LoVo (cell line): ENCODE measurements at regions not wholly inside any gene's neighbourhood (a gene's known extent, or its start where the extent isn't known, plus 50 kb on each side); places are given as distances from the start of the nearest gene placed in this dataset.

Source experiments
- DNase-seq: peaks from one replicate; pipeline ENCODE4 v3.0.0-alpha.2; 2016; ENCODE audit warnings: low spot score

- no peak for DNase-seq
Observed at GRCh38 chr12:61502179-61502578, 758.0 kb upstream of the USP15 start.

GRCh38 chr12:61504396-61505080 is 755.7 kb upstream of the USP15 start:
- DNase-seq: no peak

GRCh38 chr12:61513499-61513898 is 746.7 kb upstream of the USP15 start:
- no peak for DNase-seq

- DNase-seq: no peak
Observed at GRCh38 chr12:61514016-61514415, 746.2 kb upstream of the USP15 start.

- no peak for DNase-seq
Observed at GRCh38 chr12:61521258-61521657, 738.9 kb upstream of the USP15 start.

GRCh38 chr12:61523276-61523992 is 736.8 kb upstream of the USP15 start:
- no peak for DNase-seq

- DNase-seq: no peak
Observed at GRCh38 chr12:61524851-61525250, 735.4 kb upstream of the USP15 start.

- no peak for DNase-seq
Observed at GRCh38 chr12:61525331-61525730, 734.9 kb upstream of the USP15 start.

GRCh38 chr12:61530456-61530855 is 729.7 kb upstream of the USP15 start:
- DNase-seq: no peak

GRCh38 chr12:61531195-61531594 is 729.0 kb upstream of the USP15 start:
- no peak for DNase-seq

- DNase-seq: no peak
Observed at GRCh38 chr12:61536117-61536516, 724.1 kb upstream of the USP15 start.

GRCh38 chr12:61536525-61536924 is 723.7 kb upstream of the USP15 start:
- DNase-seq: no peak

- DNase-seq: no peak
Observed at GRCh38 chr12:61538951-61539350, 721.3 kb upstream of the USP15 start.

- no peak for DNase-seq
Observed at GRCh38 chr12:61542551-61542950, 717.7 kb upstream of the USP15 start.

GRCh38 chr12:61546296-61546695 is 713.9 kb upstream of the USP15 start:
- no peak for DNase-seq

- no peak for DNase-seq
Observed at GRCh38 chr12:61553091-61553490, 707.1 kb upstream of the USP15 start.

- no peak for DNase-seq
Observed at GRCh38 chr12:61554268-61555008, 705.8 kb upstream of the USP15 start.

GRCh38 chr12:61563665-61564450 is 696.3 kb upstream of the USP15 start:
- DNase-seq: no peak

GRCh38 chr12:61564466-61564865 is 695.7 kb upstream of the USP15 start:
- DNase-seq: no peak

GRCh38 chr12:61566183-61566582 is 694.0 kb upstream of the USP15 start:
- no peak for DNase-seq

- no peak for DNase-seq
Observed at GRCh38 chr12:61574339-61574738, 685.9 kb upstream of the USP15 start.

- no peak for DNase-seq
Observed at GRCh38 chr12:61584943-61585342, 675.3 kb upstream of the USP15 start.
